Anterior cingulate cortex (tissue), 58 donors: ENCODE measurements at regions not wholly inside any gene's neighbourhood (a gene's known extent, or its start where the extent isn't known, plus 50 kb on each side); places are given as distances from the start of the nearest gene placed in this dataset.
"Not testable (repeated sequence)": the region's sequence is repeated elsewhere in the genome, so short reads cannot be mapped to it uniquely, and the experiment has no call there.

Experiments
- DNase-seq, 58 donors: peaks; one replicate each; lab custom pipeline; 2025; lab: John Stamatoyannopoulos, UW

GRCh38 chr5:101785090-101785489 is 511.0 kb downstream of the SLCO4C1 start:
- no peak for DNase-seq

DNA sequence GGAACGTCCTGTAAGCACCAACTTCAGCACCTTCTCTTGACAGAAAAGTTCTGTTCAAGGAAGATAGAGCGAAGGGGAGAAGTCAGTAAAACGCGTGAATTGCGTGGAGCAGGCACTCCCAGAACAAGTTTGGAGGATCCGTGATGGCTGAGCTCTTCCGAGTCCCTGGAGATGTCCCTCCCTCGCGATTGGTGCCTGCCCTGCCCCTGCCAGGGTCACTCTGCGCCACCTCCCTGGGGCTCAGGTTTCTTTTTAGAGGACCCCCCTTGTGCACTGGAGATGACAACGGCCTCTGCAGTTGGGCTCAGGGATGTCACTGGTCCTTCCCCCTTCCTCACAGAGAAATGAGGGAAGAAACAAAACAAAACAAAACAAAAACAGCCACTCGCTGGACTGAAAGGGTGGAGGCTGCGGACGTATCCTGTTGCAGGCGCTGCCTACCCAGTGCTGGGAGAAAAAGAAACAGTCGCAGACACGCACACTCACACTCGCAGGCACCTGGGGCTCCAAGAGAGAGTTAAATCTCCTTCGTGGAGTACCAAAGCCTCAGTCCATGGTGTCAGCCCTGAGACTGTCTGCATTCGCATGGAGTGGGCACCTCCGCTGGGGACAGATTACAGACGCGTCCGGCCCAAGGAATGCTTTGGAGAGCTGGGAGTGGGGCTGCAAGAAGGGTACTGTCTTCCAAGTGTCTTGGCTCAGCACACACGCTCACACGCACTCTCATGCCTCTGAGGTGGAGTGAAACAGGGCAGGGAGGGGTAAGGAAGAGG is 512.7 kb downstream of the SLCO4C1 start:
- DNase-seq, result peak in 1 of 58 donors; percentile 3

GRCh38 chr5:101782352-101783103 is 513.6 kb downstream of the SLCO4C1 start:
- no peak for DNase-seq

DNA sequence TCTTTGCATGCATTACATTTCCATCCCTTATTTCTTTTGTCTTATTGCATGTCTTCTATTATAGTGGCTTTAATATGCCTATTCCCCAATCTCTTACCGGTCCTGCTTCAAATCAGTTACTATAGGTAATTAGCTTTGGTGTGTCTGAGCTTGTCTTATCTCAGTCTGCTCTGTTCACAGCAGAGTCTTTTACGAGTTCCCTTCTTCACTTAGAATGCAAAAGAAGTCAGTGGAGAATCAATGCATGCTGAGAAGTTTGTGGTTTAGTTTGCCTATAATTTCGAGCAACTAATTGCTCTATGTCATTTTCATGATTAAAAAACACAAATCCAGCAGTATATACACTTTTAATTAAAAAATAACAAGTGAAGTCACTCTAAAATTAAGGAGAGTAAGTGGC is 545.0 kb downstream of the SLCO4C1 start:
- DNase-seq, result no peak

DNA sequence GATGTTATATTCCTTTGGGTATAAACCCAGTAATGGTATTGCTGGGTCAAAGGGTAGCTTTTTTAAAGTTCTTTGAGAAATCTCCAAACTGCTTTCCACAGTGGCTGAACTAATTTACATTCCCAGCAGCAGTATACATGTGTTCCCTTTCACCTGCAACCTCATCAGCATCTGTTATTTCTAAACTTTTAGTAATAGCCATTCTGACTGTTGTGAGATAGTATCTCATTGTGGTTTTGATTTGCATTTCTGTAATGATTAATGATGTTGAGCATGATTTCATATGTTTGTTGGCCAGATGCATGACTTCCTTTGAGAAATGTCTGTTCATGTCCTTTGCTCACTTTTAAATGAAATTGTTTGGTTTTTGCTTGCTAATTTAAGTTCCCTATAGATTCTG is 553.1 kb downstream of the SLCO4C1 start:
- not testable (repeated sequence) for DNase-seq

DNA sequence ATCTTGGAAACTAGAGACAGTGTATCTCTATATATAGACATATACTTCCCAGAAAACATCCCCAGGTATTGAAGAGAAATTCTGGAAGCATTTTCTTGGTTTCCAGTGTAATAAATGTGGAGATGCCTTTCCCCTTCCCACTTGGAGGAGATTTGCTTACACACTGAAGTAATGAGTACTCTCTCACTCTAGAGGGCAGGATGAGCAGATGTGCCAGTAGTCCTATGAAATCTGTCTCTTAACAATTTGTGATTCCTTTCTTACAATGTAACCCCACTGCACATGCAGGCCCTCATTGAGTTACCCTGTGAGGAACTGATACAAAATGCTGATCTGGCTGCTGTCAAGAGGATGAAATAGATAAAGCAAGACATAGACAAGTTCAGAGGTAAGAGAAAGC is 567.2 kb downstream of the SLCO4C1 start:
- DNase-seq, result no peak

DNA sequence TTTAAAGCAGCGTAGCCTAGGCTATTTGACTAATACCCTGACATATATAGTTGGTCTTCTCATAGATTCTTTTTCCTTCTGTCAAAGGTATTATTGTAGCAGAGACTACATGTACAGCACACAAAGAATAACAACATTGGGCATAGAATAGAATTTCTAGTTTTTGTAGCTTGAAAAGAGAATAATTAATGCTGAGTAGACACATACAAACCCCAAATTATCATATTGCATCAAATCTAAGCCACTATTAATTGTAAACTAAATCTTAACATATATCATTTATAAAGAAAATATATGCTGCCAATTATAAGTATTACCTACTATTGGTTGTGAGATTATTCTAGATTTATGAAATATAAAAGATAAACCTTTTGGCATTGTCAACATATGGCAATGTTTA is 574.5 kb downstream of the SLCO4C1 start:
- no peak for DNase-seq

GRCh38 chr5:101720033-101720432 is 576.1 kb downstream of the SLCO4C1 start:
- DNase-seq, result no peak

- DNase-seq, result no peak
Measured at GRCh38 chr5:101717721-101718120, 578.4 kb downstream of the SLCO4C1 start.

GRCh38 chr5:101716941-101717340 is 579.1 kb downstream of the SLCO4C1 start:
- no peak for DNase-seq

- DNase-seq, result not testable (repeated sequence)
Measured at GRCh38 chr5:101715790-101716189, 580.3 kb downstream of the SLCO4C1 start.

- DNase-seq, result no peak
Measured at GRCh38 chr5:101689306-101689705, 606.8 kb downstream of the SLCO4C1 start.

DNA sequence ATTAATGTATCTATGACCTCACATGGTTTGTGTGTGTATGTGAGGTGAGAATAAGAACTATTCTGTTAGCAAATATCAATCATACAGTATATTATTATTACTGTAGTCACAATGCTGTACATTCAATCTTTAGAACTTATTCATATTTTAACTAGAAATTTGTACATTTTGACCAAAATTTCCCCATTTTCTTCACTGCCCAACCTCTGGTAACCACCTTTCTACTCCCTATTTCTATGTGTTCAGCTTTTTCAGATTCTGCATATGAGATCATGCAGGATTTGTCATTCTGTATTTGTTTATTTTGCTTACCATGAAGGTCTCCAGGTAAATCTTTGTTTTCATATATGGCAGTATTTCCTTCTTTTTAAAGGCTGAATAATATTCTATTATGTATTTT is 607.9 kb downstream of the SLCO4C1 start:
- DNase-seq, result no peak

DNA sequence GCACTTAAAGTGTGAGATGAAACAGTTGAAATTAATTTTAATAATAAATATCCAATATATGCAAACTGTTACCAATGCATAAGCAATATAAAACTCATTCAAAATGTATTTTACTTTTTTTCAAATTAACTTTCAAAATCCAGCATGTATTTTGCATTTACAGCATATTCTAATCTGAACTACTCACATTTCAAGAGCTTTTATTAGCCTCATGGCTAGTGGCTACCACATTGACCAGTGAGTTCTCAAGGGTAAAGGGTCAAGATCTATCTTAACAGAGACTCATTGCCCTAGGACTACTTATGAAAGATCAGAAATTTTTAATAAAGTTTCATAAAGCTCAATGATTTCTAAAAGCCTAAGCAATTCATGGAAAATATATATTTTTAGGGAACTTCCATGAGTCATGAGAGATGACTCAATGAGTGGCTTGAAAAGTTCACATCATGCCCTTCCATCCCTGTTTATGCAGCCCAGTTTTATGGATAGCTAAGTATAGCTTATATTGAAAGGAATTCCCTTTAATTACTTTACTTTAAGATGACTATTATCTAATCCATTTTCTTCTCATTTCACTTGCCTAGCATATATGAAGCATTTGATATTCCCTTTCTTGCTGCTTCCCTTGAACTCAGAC is 608.6 kb downstream of the SLCO4C1 start:
- no peak for DNase-seq

- no peak for DNase-seq
Measured at GRCh38 chr5:101686536-101687157, 609.4 kb downstream of the SLCO4C1 start.

DNA sequence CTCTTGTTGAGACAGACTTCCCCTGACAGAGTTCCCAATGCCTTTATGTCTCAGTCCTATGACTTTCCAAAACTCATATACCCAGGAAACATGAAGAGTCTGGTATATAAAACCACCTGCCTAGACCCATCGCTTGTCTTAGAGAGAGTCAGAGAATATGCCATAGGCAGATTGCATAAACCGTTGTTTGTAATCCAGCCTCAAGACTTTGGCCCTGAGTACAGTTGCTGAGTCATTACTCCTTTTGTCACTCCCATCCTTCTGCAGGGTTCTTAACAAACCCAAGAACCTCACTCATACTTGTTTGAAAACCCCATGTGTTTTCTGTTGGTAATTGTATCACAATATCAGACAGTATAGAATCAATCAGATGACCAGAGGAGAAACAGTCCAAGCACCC is 616.3 kb downstream of the SLCO4C1 start:
- no peak for DNase-seq

DNA sequence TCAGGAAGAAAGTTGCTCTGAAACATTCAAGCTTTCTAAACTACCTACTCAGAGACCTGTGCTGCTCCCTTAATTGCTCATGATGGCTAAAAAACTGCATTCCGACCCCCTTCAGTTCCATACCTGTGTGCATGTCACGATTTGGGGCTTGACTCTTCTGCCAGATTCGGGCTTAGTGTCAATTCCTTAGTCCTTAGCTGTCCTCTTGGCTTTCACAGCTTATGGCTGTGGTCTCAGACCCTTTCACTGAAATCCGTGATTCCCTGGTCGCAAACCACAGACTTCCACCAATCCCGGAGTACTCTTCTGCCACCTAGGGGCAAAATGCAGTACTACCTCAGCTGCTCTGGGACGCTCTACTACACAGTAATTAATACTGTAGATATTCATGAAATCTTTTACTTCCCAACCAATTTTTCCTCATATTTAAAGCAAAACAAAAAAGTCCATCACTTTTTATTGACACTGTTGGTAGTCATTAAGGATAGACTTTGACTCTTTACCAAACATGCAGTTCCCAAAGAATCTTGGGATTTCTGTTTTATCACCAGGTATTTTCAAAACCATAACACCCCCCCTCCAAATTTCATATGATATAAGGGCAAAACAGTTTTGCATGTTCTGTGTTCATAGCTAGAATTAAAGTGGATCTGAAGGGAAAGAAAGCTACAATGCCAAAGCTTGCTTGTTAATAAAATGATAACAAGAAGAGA is 617.4 kb downstream of the SLCO4C1 start:
- DNase-seq, result peak in 39 of 58 donors; percentile 1 to 53 (median 9)

GRCh38 chr5:101677961-101678360 is 618.1 kb downstream of the SLCO4C1 start:
- DNase-seq, result no peak

DNA sequence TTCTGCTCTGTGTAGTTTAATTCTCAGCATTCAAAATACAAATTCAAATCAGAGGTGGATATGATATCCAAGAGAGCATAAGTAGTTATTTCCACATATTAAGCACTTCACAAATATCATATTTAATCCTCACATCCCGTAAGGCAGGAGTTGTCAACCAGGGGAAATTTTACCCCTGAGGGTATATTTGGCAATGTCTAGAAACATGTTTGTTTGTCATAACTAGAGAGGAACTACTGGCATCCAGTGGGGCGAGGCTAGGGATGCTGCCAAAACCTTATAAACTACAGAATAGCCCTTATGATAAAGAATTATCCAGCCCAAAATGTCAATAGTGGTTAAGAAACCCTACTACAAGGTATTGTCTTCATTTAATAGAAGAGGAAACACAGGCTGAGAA is 619.4 kb downstream of the SLCO4C1 start:
- no peak for DNase-seq

GRCh38 chr5:101675510-101676219 is 620.4 kb downstream of the SLCO4C1 start:
- no peak for DNase-seq
